Heart left ventricle (tissue), 13 donors: ENCODE measurements at regions not wholly inside any gene's neighbourhood (a gene's known extent, or its start where the extent isn't known, plus 50 kb on each side); places are given as distances from the start of the nearest gene placed in this dataset.

Experiments used
- POLR2A ChIP-seq, 2 donors: fragments of 450-650 bp; IDR thresholded peaks; one replicate each; pipeline ENCODE4 v1.6.1; 2017; ENCODE audit warnings: antibody characterized with exemption in 2 of 2, mild to moderate bottlenecking in 2 of 2, moderate library complexity in 2 of 2
- TF ChIP-seq, protein P1 (sequence below), 12 donors: fragments of 200-600 bp; sonication (generic) in 4 of 12; IDR thresholded peaks; one replicate each; pipeline versions ENCODE4 v1.5.0 to v1.8.0; 2018 to 2022; ENCODE audit warnings: antibody characterized with exemption in 12 of 12, mild to moderate bottlenecking in 5 of 12
- donor health status: ischemic (EF 13 %, LVEDD 7.1; RV severe dilation, severe dysfunction).
- donor health status: DM: no; HTN: yes; CAD: no.
- donor health status: DM: no; HTN: no; CAD: no.
- donor health status: ischemic (EF 25% LVEDD 6.9; RV normal size, moderate dysfunction).
- donor health status: ischemic (EF 25% LVEDD 5.7; RV mildly dilated, moderate dysfunction).
- donor health status: ischemic (EF 35%, LVEDD 5.7; RV mildly dilated, moderate dysfunction).
- donor health status: nonischemic (EF 11% LVEDD 7.7; RV severe dilation, severe dysfunction).
- donor health status: DM: yes; HTN: yes; CAD: no.
- donor health status: PGD.
- donor health status: ischemic (EF 29% LVEDD 5.4; RV normal size, mild dysfunction).
- donor health status: nonischemic (EF 23%, LVEDD 6.1; RV moderate dilation, normal function).

DNA sequence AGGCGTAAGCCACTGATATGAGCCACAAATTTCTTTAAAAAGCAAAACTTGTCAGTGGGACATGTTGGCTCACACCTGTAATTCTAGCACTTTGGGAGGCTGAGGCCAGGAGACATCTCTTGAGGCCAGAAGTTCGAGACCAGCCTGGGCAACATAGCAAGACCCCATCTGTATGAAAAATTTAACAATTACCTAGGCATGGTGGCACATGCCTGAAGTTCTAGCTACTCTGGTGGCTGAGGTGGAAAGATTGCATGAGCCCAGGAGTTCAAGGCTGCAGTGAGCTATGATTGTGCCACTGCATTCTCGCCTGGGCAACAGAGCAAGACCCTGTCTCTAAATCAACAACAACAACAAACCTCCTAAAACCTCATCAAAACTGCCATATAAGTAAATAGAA is 147.6 kb upstream of the BARHL2 start:
- TF ChIP-seq, protein P1, sequence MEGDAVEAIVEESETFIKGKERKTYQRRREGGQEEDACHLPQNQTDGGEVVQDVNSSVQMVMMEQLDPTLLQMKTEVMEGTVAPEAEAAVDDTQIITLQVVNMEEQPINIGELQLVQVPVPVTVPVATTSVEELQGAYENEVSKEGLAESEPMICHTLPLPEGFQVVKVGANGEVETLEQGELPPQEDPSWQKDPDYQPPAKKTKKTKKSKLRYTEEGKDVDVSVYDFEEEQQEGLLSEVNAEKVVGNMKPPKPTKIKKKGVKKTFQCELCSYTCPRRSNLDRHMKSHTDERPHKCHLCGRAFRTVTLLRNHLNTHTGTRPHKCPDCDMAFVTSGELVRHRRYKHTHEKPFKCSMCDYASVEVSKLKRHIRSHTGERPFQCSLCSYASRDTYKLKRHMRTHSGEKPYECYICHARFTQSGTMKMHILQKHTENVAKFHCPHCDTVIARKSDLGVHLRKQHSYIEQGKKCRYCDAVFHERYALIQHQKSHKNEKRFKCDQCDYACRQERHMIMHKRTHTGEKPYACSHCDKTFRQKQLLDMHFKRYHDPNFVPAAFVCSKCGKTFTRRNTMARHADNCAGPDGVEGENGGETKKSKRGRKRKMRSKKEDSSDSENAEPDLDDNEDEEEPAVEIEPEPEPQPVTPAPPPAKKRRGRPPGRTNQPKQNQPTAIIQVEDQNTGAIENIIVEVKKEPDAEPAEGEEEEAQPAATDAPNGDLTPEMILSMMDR (IDR thresholded peaks at IDR 0.05): no peak
- no peak for TF ChIP-seq POLR2A (IDR thresholded peaks at IDR 0.05)
